IMR-90 (cell line): ENCODE measurements at regions not wholly inside any gene's neighbourhood (a gene's known extent, or its start where the extent isn't known, plus 50 kb on each side); places are given as distances from the start of the nearest gene placed in this dataset.

ENCODE experiments used
- ATAC-seq: fragments of 200-7000 bp; cut with Tn5 transposase; 2 replicates; pipeline ENCODE4 v1.9.1; 2020; ENCODE audit warnings: low read depth, mild to moderate bottlenecking, moderate library complexity
- BruUV-seq: library from RNA; stranded (reverse); fragments of 400-500 nt; replicated peaks from 2 replicates; lab custom pipeline; 2021; lab: Mats Ljungman, UMichigan
- CTCF ChIA-PET: fragments of 300-600 bp; formaldehyde crosslinking; extraction: SDS; loops from one replicate; lab custom pipeline; 2021; ENCODE audit warnings: antibody characterized with exemption; lab: Yijun Ruan, JAX
- POLR2A ChIA-PET: fragments of 300-600 bp; sonication (Branson Sonifier 250); formaldehyde crosslinking; loops from one replicate; lab custom pipeline; 2022; ENCODE audit warnings: antibody characterized with exemption; ENCODE audit not compliant: unreplicated experiment; lab: Charles Lee
- DNase-seq: peaks from one replicate; pipeline ENCODE4 v3.0.0; 2013
- H2AFZ ChIP-seq: replicated peaks from 2 replicates; pipeline ENCODE3; 2013; ENCODE audit warnings: low read length, mild to moderate bottlenecking; ENCODE audit not compliant: poor library complexity
- H2AK5ac ChIP-seq: 2 replicates; pipeline ENCODE4 v1.6.1; 2013; ENCODE audit warnings: low read depth, low read length, inconsistent platforms
- H2AK9ac ChIP-seq: replicated peaks from 2 replicates; pipeline ENCODE3; 2013; ENCODE audit warnings: mild to moderate bottlenecking, low read depth, low read length, moderate library complexity; ENCODE audit not compliant: poor library complexity
- H2BK120ac ChIP-seq: 2 replicates; pipeline ENCODE4 v1.6.1; 2013; ENCODE audit warnings: low read depth, low read length, inconsistent platforms
- H2BK15ac ChIP-seq: 3 replicates; pipeline ENCODE4 v1.6.1; 2013; ENCODE audit warnings: low read depth, low read length, inconsistent platforms
- H2BK20ac ChIP-seq: 2 replicates; pipeline ENCODE4 v1.6.1; 2013; ENCODE audit warnings: low read depth, mild to moderate bottlenecking, inconsistent platforms, low read length, moderate library complexity
- H2BK5ac ChIP-seq: 2 replicates; pipeline ENCODE4 v1.6.1; 2013; ENCODE audit warnings: mild to moderate bottlenecking, low read depth, low read length, inconsistent platforms; ENCODE audit not compliant: poor library complexity, severe bottlenecking
- H3K14ac ChIP-seq: replicated peaks from 2 replicates; pipeline ENCODE4 v1.6.1; 2013; ENCODE audit warnings: low read depth, low read length, inconsistent platforms
- H3K18ac ChIP-seq: 2 replicates; pipeline ENCODE4 v1.6.1; 2013; ENCODE audit warnings: low read depth, low read length, control low read depth
- H3K23ac ChIP-seq: 2 replicates; pipeline ENCODE4 v1.6.1; 2013; ENCODE audit warnings: low read depth, low read length, inconsistent platforms
- H3K27ac ChIP-seq: 2 replicates; pipeline ENCODE4 v1.5.1; 2013; ENCODE audit warnings: mild to moderate bottlenecking, control low read depth, low read length; ENCODE audit not compliant: insufficient read depth
- H3K27me3 ChIP-seq: 2 replicates; pipeline ENCODE4 v1.6.1; 2013; ENCODE audit warnings: low read length; ENCODE audit not compliant: control insufficient read depth, insufficient read depth
- H3K36me3 ChIP-seq: 2 replicates; pipeline ENCODE4 v1.6.1; 2013; ENCODE audit warnings: low read length, mixed read lengths; ENCODE audit not compliant: control insufficient read depth, insufficient read depth
- H3K4ac ChIP-seq: 2 replicates; pipeline ENCODE4 v1.6.1; 2013; ENCODE audit warnings: low read depth, low read length, inconsistent platforms
- H3K4me1 ChIP-seq: 2 replicates; pipeline ENCODE4 v1.6.1; 2013; ENCODE audit warnings: low read length, mixed read lengths; ENCODE audit not compliant: control insufficient read depth, insufficient read depth
- H3K4me2 ChIP-seq: 2 replicates; pipeline ENCODE4 v1.6.1; 2013; ENCODE audit warnings: low read depth, mild to moderate bottlenecking, control low read depth, low read length, moderate library complexity
- H3K4me3 ChIP-seq: 2 replicates; pipeline ENCODE4 v1.5.1; 2013; ENCODE audit warnings: low read depth, mild to moderate bottlenecking, control low read depth, low read length, moderate library complexity; ENCODE audit not compliant: insufficient read depth
- H3K56ac ChIP-seq: 2 replicates; pipeline ENCODE4 v1.6.1; 2013; ENCODE audit warnings: low read length, inconsistent platforms; ENCODE audit not compliant: insufficient read depth; ENCODE audit errors: extremely low read depth
- H3K79me1 ChIP-seq, 2 experiments: 2 replicates each; pipeline ENCODE4 v1.6.1; 2013; ENCODE audit warnings: low read length in 2 of 2, inconsistent platforms in 1 of 2, low read depth in 1 of 2
- H3K9ac ChIP-seq: 2 replicates; pipeline ENCODE4 v1.6.1; 2013; ENCODE audit warnings: low read depth, low read length, control low read depth
- H3K9me1 ChIP-seq: 2 replicates; pipeline ENCODE4 v1.6.1; 2013; ENCODE audit warnings: low read length, inconsistent platforms; ENCODE audit not compliant: insufficient read depth
- H3K9me3 ChIP-seq: 2 replicates; pipeline ENCODE4 v1.6.1; 2013; ENCODE audit warnings: low read length; ENCODE audit not compliant: control insufficient read depth, insufficient read depth
- H4K20me1 ChIP-seq: 2 replicates; pipeline ENCODE4 v1.6.1; 2013; ENCODE audit warnings: low read length, inconsistent platforms; ENCODE audit not compliant: insufficient read depth
- H4K5ac ChIP-seq: 2 replicates; pipeline ENCODE4 v1.6.1; 2013; ENCODE audit warnings: mild to moderate bottlenecking, low read depth, low read length, control low read depth
- H4K8ac ChIP-seq, 2 experiments: 2 replicates each; pipeline ENCODE4 v1.6.1; 2013; ENCODE audit warnings: low read depth in 2 of 2, low read length in 2 of 2, control low read depth in 1 of 2, inconsistent platforms in 1 of 2
- H4K91ac ChIP-seq: 2 replicates; pipeline ENCODE4 v1.6.1; 2013; ENCODE audit warnings: low read depth, low read length, inconsistent platforms; ENCODE audit not compliant: insufficient read depth
- BHLHE40 ChIP-seq: fragments of 150-350 bp; IDR thresholded peaks from 2 replicates; pipeline ENCODE4 v1.6.1; 2016; ENCODE audit warnings: mild to moderate bottlenecking, low read depth, low read length
- FOS ChIP-seq: fragments of 150-350 bp; IDR thresholded peaks from 2 replicates; pipeline ENCODE4 v1.6.1; 2016; ENCODE audit warnings: low read depth, low read length
- MAFK ChIP-seq: IDR thresholded peaks from 2 replicates; pipeline ENCODE4 v1.6.1; 2012; ENCODE audit warnings: low read depth, low read length, improper control_type of control experiment
- POLR2A ChIP-seq: IDR thresholded peaks from 2 replicates; pipeline ENCODE4 v1.6.1; 2012; ENCODE audit warnings: mild to moderate bottlenecking, low read depth, low read length
- WGBS, 2 experiments: methylation state at CpG; one replicate each; pipeline versions ENCODE4 v1.1.5 to v1.1.7; 2013; ENCODE audit warnings: missing lambda C conversion rate in 2 of 2; ENCODE audit not compliant: insufficient read length in 1 of 2; ENCODE audit errors: extremely low coverage in 2 of 2; 5-methylcytosine and 5-hydroxymethylcytosine counted together
- dilution Hi-C: fragments of 300-500 bp; cut with HindIII; formaldehyde crosslinking; loops from one replicate; pipeline ENCODE4 v1.14.3; 2018; ENCODE audit warnings: low sequenced_read_pairs; ENCODE audit not compliant: unreplicated experiment
- in situ Hi-C: fragments of 300-500 bp; cut with MboI; formaldehyde crosslinking; loops from 3 replicates; pipeline ENCODE4 v1.14.3; 2019; ENCODE audit warnings: low sequenced_read_pairs, inconsistent platforms, mixed read lengths
- intact Hi-C: fragments of 100-400 bp; cut with micrococcal nuclease; formaldehyde crosslinking; loops from 2 replicates; pipeline ENCODE4 v1.10.0; 2022
- TF ChIP-seq, protein P1 (sequence below): fragments of 150-350 bp; IDR thresholded peaks from 2 replicates; pipeline ENCODE4 v1.6.1; 2017; ENCODE audit warnings: mild to moderate bottlenecking, antibody characterized with exemption, low read length, low read depth
- TF ChIP-seq, protein P2 (sequence below): fragments of 150-350 bp; IDR thresholded peaks from 2 replicates; pipeline ENCODE4 v1.6.1; 2016; ENCODE audit warnings: low read depth, mild to moderate bottlenecking, low read length, moderate library complexity, borderline replicate concordance

DNA sequence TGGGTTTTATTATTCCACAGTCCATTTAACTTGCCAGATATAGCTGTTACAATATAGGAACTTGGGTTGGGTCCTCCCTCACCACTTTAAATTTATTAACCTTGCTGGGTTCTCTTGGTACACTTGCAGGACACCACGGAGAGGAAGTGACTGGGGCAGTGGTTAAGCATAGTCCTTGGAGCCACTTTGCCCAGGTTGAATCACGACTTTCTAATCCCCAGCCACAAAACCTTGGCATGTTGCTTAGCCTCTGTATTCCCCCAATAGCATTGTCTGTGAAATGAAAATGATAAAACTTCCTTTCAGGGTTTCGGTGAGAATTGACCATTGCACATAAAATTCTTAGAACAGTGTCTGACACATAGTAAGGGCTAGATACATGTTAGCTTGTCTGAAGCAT, 221.2 kb downstream of the IRS1 start:
- BruUV-seq = no TSS peak

More for the DNA sequence above, 221.2 kb downstream of the IRS1 start:
- Histone ChIP-seq H4K20me1 (no peaks in the 10 kb centered on the region), H2BK120ac (peak overlapping the region; percentile 17; the same call in 1 of the 2 replicates), H3K4me1 (peaks cover 19% of the 10 kb centered on the region), H3K79me1 (peaks cover 0 to 10% of the 10 kb centered on the region in 2 experiments; a peak in 2 of 4 replicates), H3K9me3 (no peaks in the 10 kb centered on the region), H2BK20ac (0 out of 2 replicates have a peak overlapping the region, but pooled peaks have one; percentile 61), H4K8ac (no peak overlapping the region), H2BK5ac (peak overlapping the region; percentile 50), H3K36me3 (no peaks in the 10 kb centered on the region), H2BK15ac (no peak overlapping the region), H3K18ac (peak overlapping the region; percentile 35; the same call in 1 of the 2 replicates), H4K5ac (peak overlapping the region; percentile 85; the same call in 1 of the 2 replicates), H3K4ac (peak overlapping the region; percentile 32; the same call in 1 of the 2 replicates), H2AK5ac (peak overlapping the region; percentile 6; the same call in 1 of the 2 replicates), H3K9me1 (peaks cover 13% of the 10 kb centered on the region; the same call in 1 of the 2 replicates), H3K23ac (no peak overlapping the region), H3K27me3 (no peaks in the 10 kb centered on the region), H3K27ac (no peak overlapping the region), H3K56ac (no peak overlapping the region), H4K91ac (no peak overlapping the region), H3K9ac (no peak overlapping the region), H3K4me3 (no peak overlapping the region), H2AFZ (no peak overlapping the region), H2AK9ac (no peak overlapping the region), H3K14ac (0 out of 2 replicates have a peak overlapping the region, but pooled peaks have one; percentile 17), H3K4me2 (no peak overlapping the region)
- TF ChIP-seq MAFK = no peak
- TF ChIP-seq, protein P1, sequence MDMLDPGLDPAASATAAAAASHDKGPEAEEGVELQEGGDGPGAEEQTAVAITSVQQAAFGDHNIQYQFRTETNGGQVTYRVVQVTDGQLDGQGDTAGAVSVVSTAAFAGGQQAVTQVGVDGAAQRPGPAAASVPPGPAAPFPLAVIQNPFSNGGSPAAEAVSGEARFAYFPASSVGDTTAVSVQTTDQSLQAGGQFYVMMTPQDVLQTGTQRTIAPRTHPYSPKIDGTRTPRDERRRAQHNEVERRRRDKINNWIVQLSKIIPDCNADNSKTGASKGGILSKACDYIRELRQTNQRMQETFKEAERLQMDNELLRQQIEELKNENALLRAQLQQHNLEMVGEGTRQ = no peak
- no peak for TF ChIP-seq POLR2A
- TF ChIP-seq FOS = no peak
- TF ChIP-seq, protein P2, sequence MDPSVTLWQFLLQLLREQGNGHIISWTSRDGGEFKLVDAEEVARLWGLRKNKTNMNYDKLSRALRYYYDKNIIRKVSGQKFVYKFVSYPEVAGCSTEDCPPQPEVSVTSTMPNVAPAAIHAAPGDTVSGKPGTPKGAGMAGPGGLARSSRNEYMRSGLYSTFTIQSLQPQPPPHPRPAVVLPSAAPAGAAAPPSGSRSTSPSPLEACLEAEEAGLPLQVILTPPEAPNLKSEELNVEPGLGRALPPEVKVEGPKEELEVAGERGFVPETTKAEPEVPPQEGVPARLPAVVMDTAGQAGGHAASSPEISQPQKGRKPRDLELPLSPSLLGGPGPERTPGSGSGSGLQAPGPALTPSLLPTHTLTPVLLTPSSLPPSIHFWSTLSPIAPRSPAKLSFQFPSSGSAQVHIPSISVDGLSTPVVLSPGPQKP = no peak
- no peak for TF ChIP-seq BHLHE40
- ChIA-PET POLR2A (no interaction called here), CTCF (no interaction called here)
- dilution Hi-C loops (no loop called here), in situ Hi-C loops (no loop called here), intact Hi-C loops (no loop called here)
- no peak for DNase-seq
- no peak for ATAC-seq
- WGBS, 2 experiments = 83% methylated on average over 1 of the region's 3 CpGs; no CpG with 5 or more reads in 1 of the 2 experiments
